IMR-90 (cell line): ENCODE measurements at regions not wholly inside any gene's neighbourhood (a gene's known extent, or its start where the extent isn't known, plus 50 kb on each side); places are given as distances from the start of the nearest gene placed in this dataset.

Source experiments
- ATAC-seq: fragments of 200-7000 bp; cut with Tn5 transposase; 2 replicates; pipeline ENCODE4 v1.9.1; 2020; ENCODE audit warnings: low read depth, mild to moderate bottlenecking, moderate library complexity
- BruUV-seq: library from RNA; stranded (reverse); fragments of 400-500 nt; replicated peaks from 2 replicates; lab custom pipeline; 2021; lab: Mats Ljungman, UMichigan
- CTCF ChIA-PET: fragments of 300-600 bp; formaldehyde crosslinking; extraction: SDS; loops from one replicate; lab custom pipeline; 2021; ENCODE audit warnings: antibody characterized with exemption; lab: Yijun Ruan, JAX
- POLR2A ChIA-PET: fragments of 300-600 bp; sonication (Branson Sonifier 250); formaldehyde crosslinking; loops from one replicate; lab custom pipeline; 2022; ENCODE audit warnings: antibody characterized with exemption; ENCODE audit not compliant: unreplicated experiment; lab: Charles Lee
- DNase-seq: peaks from one replicate; pipeline ENCODE4 v3.0.0; 2013
- H2AFZ ChIP-seq: replicated peaks from 2 replicates; pipeline ENCODE3; 2013; ENCODE audit warnings: low read length, mild to moderate bottlenecking; ENCODE audit not compliant: poor library complexity
- H2AK5ac ChIP-seq: 2 replicates; pipeline ENCODE4 v1.6.1; 2013; ENCODE audit warnings: low read depth, low read length, inconsistent platforms
- H2AK9ac ChIP-seq: replicated peaks from 2 replicates; pipeline ENCODE3; 2013; ENCODE audit warnings: mild to moderate bottlenecking, low read depth, low read length, moderate library complexity; ENCODE audit not compliant: poor library complexity
- H2BK120ac ChIP-seq: 2 replicates; pipeline ENCODE4 v1.6.1; 2013; ENCODE audit warnings: low read depth, low read length, inconsistent platforms
- H2BK15ac ChIP-seq: 3 replicates; pipeline ENCODE4 v1.6.1; 2013; ENCODE audit warnings: low read depth, low read length, inconsistent platforms
- H2BK20ac ChIP-seq: 2 replicates; pipeline ENCODE4 v1.6.1; 2013; ENCODE audit warnings: low read depth, mild to moderate bottlenecking, inconsistent platforms, low read length, moderate library complexity
- H2BK5ac ChIP-seq: 2 replicates; pipeline ENCODE4 v1.6.1; 2013; ENCODE audit warnings: mild to moderate bottlenecking, low read depth, low read length, inconsistent platforms; ENCODE audit not compliant: poor library complexity, severe bottlenecking
- H3K14ac ChIP-seq: replicated peaks from 2 replicates; pipeline ENCODE4 v1.6.1; 2013; ENCODE audit warnings: low read depth, low read length, inconsistent platforms
- H3K18ac ChIP-seq: 2 replicates; pipeline ENCODE4 v1.6.1; 2013; ENCODE audit warnings: low read depth, low read length, control low read depth
- H3K23ac ChIP-seq: 2 replicates; pipeline ENCODE4 v1.6.1; 2013; ENCODE audit warnings: low read depth, low read length, inconsistent platforms
- H3K27ac ChIP-seq: 2 replicates; pipeline ENCODE4 v1.5.1; 2013; ENCODE audit warnings: mild to moderate bottlenecking, control low read depth, low read length; ENCODE audit not compliant: insufficient read depth
- H3K27me3 ChIP-seq: 2 replicates; pipeline ENCODE4 v1.6.1; 2013; ENCODE audit warnings: low read length; ENCODE audit not compliant: control insufficient read depth, insufficient read depth
- H3K36me3 ChIP-seq: 2 replicates; pipeline ENCODE4 v1.6.1; 2013; ENCODE audit warnings: low read length, mixed read lengths; ENCODE audit not compliant: control insufficient read depth, insufficient read depth
- H3K4ac ChIP-seq: 2 replicates; pipeline ENCODE4 v1.6.1; 2013; ENCODE audit warnings: low read depth, low read length, inconsistent platforms
- H3K4me1 ChIP-seq: 2 replicates; pipeline ENCODE4 v1.6.1; 2013; ENCODE audit warnings: low read length, mixed read lengths; ENCODE audit not compliant: control insufficient read depth, insufficient read depth
- H3K4me2 ChIP-seq: 2 replicates; pipeline ENCODE4 v1.6.1; 2013; ENCODE audit warnings: low read depth, mild to moderate bottlenecking, control low read depth, low read length, moderate library complexity
- H3K4me3 ChIP-seq: 2 replicates; pipeline ENCODE4 v1.5.1; 2013; ENCODE audit warnings: low read depth, mild to moderate bottlenecking, control low read depth, low read length, moderate library complexity; ENCODE audit not compliant: insufficient read depth
- H3K56ac ChIP-seq: 2 replicates; pipeline ENCODE4 v1.6.1; 2013; ENCODE audit warnings: low read length, inconsistent platforms; ENCODE audit not compliant: insufficient read depth; ENCODE audit errors: extremely low read depth
- H3K79me1 ChIP-seq, 2 experiments: 2 replicates each; pipeline ENCODE4 v1.6.1; 2013; ENCODE audit warnings: low read length in 2 of 2, inconsistent platforms in 1 of 2, low read depth in 1 of 2
- H3K9ac ChIP-seq: 2 replicates; pipeline ENCODE4 v1.6.1; 2013; ENCODE audit warnings: low read depth, low read length, control low read depth
- H3K9me1 ChIP-seq: 2 replicates; pipeline ENCODE4 v1.6.1; 2013; ENCODE audit warnings: low read length, inconsistent platforms; ENCODE audit not compliant: insufficient read depth
- H3K9me3 ChIP-seq: 2 replicates; pipeline ENCODE4 v1.6.1; 2013; ENCODE audit warnings: low read length; ENCODE audit not compliant: control insufficient read depth, insufficient read depth
- H4K20me1 ChIP-seq: 2 replicates; pipeline ENCODE4 v1.6.1; 2013; ENCODE audit warnings: low read length, inconsistent platforms; ENCODE audit not compliant: insufficient read depth
- H4K5ac ChIP-seq: 2 replicates; pipeline ENCODE4 v1.6.1; 2013; ENCODE audit warnings: mild to moderate bottlenecking, low read depth, low read length, control low read depth
- H4K8ac ChIP-seq, 2 experiments: 2 replicates each; pipeline ENCODE4 v1.6.1; 2013; ENCODE audit warnings: low read depth in 2 of 2, low read length in 2 of 2, control low read depth in 1 of 2, inconsistent platforms in 1 of 2
- H4K91ac ChIP-seq: 2 replicates; pipeline ENCODE4 v1.6.1; 2013; ENCODE audit warnings: low read depth, low read length, inconsistent platforms; ENCODE audit not compliant: insufficient read depth
- BHLHE40 ChIP-seq: fragments of 150-350 bp; IDR thresholded peaks from 2 replicates; pipeline ENCODE4 v1.6.1; 2016; ENCODE audit warnings: mild to moderate bottlenecking, low read depth, low read length
- CEBPB ChIP-seq: IDR thresholded peaks from 2 replicates; pipeline ENCODE4 v1.6.1; 2012; ENCODE audit warnings: low read depth, low read length, improper control_type of control experiment
- CHD1 ChIP-seq: IDR thresholded peaks from 2 replicates; pipeline ENCODE4 v1.6.1; 2012; ENCODE audit warnings: low read depth, low read length, improper control_type of control experiment
- CTCF ChIP-seq: conservative IDR thresholded peaks from 2 replicates; pipeline ENCODE4 v1.5.1; 2012; ENCODE audit warnings: mild to moderate bottlenecking, low read depth, low read length, improper control_type of control experiment
- FOS ChIP-seq: fragments of 150-350 bp; IDR thresholded peaks from 2 replicates; pipeline ENCODE4 v1.6.1; 2016; ENCODE audit warnings: low read depth, low read length
- MAFK ChIP-seq: IDR thresholded peaks from 2 replicates; pipeline ENCODE4 v1.6.1; 2012; ENCODE audit warnings: low read depth, low read length, improper control_type of control experiment
- MAZ ChIP-seq: IDR thresholded peaks from 2 replicates; pipeline ENCODE4 v1.6.1; 2012; ENCODE audit warnings: low read depth, mild to moderate bottlenecking, low read length, improper control_type of control experiment, moderate library complexity, borderline replicate concordance
- MXI1 ChIP-seq: IDR thresholded peaks from 2 replicates; pipeline ENCODE4 v1.6.1; 2012; ENCODE audit warnings: low read depth, mild to moderate bottlenecking, low read length, moderate library complexity, borderline replicate concordance
- NFE2L2 ChIP-seq: fragments of 150-350 bp; IDR thresholded peaks from 2 replicates; pipeline ENCODE4 v1.6.1; 2016; ENCODE audit warnings: low read depth, mild to moderate bottlenecking, low read length
- POLR2A ChIP-seq: IDR thresholded peaks from 2 replicates; pipeline ENCODE4 v1.6.1; 2012; ENCODE audit warnings: mild to moderate bottlenecking, low read depth, low read length
- RAD21 ChIP-seq: IDR thresholded peaks from 2 replicates; pipeline ENCODE4 v1.6.1; 2012; ENCODE audit warnings: low read length, improper control_type of control experiment
- RCOR1 ChIP-seq: IDR thresholded peaks from 2 replicates; pipeline ENCODE4 v1.6.1; 2012; ENCODE audit warnings: mild to moderate bottlenecking, low read length, improper control_type of control experiment; ENCODE audit not compliant: insufficient replicate concordance
- RFX5 ChIP-seq: IDR thresholded peaks from 2 replicates; pipeline ENCODE4 v1.8.0; 2012; ENCODE audit warnings: low read depth, mild to moderate bottlenecking, low read length, moderate library complexity
- SMC3 ChIP-seq: fragments of 150-350 bp; IDR thresholded peaks from 2 replicates; pipeline ENCODE4 v1.6.1; 2016; ENCODE audit warnings: low read depth, mild to moderate bottlenecking, antibody characterized with exemption, low read length, moderate library complexity
- WGBS, 2 experiments: methylation state at CpG; one replicate each; pipeline versions ENCODE4 v1.1.5 to v1.1.7; 2013; ENCODE audit warnings: missing lambda C conversion rate in 2 of 2; ENCODE audit not compliant: insufficient read length in 1 of 2; ENCODE audit errors: extremely low coverage in 2 of 2; 5-methylcytosine and 5-hydroxymethylcytosine counted together
- dilution Hi-C: fragments of 300-500 bp; cut with HindIII; formaldehyde crosslinking; loops from one replicate; pipeline ENCODE4 v1.14.3; 2018; ENCODE audit warnings: low sequenced_read_pairs; ENCODE audit not compliant: unreplicated experiment
- in situ Hi-C: fragments of 300-500 bp; cut with MboI; formaldehyde crosslinking; loops from 3 replicates; pipeline ENCODE4 v1.14.3; 2019; ENCODE audit warnings: low sequenced_read_pairs, inconsistent platforms, mixed read lengths
- intact Hi-C: fragments of 100-400 bp; cut with micrococcal nuclease; formaldehyde crosslinking; loops from 2 replicates; pipeline ENCODE4 v1.10.0; 2022
- TF ChIP-seq, protein P1 (sequence below): fragments of 150-350 bp; IDR thresholded peaks from 2 replicates; pipeline ENCODE4 v1.6.1; 2017; ENCODE audit warnings: mild to moderate bottlenecking, antibody characterized with exemption, low read length, low read depth
- TF ChIP-seq, protein P2 (sequence below): fragments of 150-350 bp; IDR thresholded peaks from 2 replicates; pipeline ENCODE4 v1.6.1; 2016; ENCODE audit warnings: low read depth, mild to moderate bottlenecking, low read length, moderate library complexity, borderline replicate concordance

DNA sequence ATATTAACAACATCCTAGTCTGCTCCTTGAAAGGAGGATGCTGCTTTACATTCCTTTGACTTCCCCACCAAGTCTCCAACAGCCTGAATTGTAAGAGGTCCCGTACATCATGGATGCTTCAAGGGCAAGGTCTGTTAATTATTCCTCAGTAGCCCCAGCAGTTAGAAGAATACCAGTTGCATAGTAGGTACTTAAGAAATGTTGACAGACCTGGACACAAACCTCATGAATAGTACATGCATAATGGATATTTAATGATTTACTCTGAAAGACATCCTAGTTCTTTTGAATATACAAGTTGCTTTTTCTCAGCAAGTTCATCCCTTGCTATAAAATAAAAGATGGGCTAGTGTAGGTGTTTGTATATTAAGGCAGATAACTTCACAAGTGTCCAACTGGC is 112.1 kb upstream of the DPYD start:
- dilution Hi-C loops = no loop called here
- DNase-seq = no peak

More for the DNA sequence above, 112.1 kb upstream of the DPYD start:
- Histone ChIP-seq H3K36me3 (no peaks in the 10 kb centered on the region), H2AK5ac (no peak overlapping the region), H3K4ac (no peak overlapping the region), H3K4me1 (peaks cover 6% of the 10 kb centered on the region), H3K27me3 (no peaks in the 10 kb centered on the region), H3K23ac (no peak overlapping the region; the same call in 1 of the 2 replicates), H3K4me2 (no peak overlapping the region), H3K9me3 (no peaks in the 10 kb centered on the region), H3K18ac (no peak overlapping the region), H4K20me1 (no peaks in the 10 kb centered on the region), H2BK5ac (no peak overlapping the region), H4K91ac (no peak overlapping the region), H2AFZ (no peak overlapping the region), H3K9ac (no peak overlapping the region), H3K27ac (no peak overlapping the region), H2BK20ac (no peak overlapping the region), H4K5ac (no peak overlapping the region), H4K8ac (no peak overlapping the region), H3K56ac (no peak overlapping the region), H2BK15ac (no peak overlapping the region), H2AK9ac (no peak overlapping the region), H3K79me1 (peaks cover 8 to 22% of the 10 kb centered on the region in 2 experiments; a peak in 3 of 4 replicates), H3K14ac (no peak overlapping the region; the same call in 1 of the 2 replicates), H3K9me1 (no peaks in the 10 kb centered on the region), H3K4me3 (no peak overlapping the region), H2BK120ac (no peak overlapping the region)
- CTCF ChIA-PET = no interaction called here
- TF ChIP-seq CHD1 = no peak
- no peak for TF ChIP-seq MXI1
- TF ChIP-seq MAZ = no peak
- no peak for TF ChIP-seq RAD21
- TF ChIP-seq BHLHE40 = no peak
- TF ChIP-seq NFE2L2 = no peak
- no peak for TF ChIP-seq MAFK
- no peak for TF ChIP-seq RFX5
- no peak for TF ChIP-seq POLR2A
- TF ChIP-seq SMC3 = no peak
- no peak for TF ChIP-seq CTCF
- no peak for TF ChIP-seq FOS
- TF ChIP-seq, protein P1, sequence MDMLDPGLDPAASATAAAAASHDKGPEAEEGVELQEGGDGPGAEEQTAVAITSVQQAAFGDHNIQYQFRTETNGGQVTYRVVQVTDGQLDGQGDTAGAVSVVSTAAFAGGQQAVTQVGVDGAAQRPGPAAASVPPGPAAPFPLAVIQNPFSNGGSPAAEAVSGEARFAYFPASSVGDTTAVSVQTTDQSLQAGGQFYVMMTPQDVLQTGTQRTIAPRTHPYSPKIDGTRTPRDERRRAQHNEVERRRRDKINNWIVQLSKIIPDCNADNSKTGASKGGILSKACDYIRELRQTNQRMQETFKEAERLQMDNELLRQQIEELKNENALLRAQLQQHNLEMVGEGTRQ = no peak
- TF ChIP-seq CEBPB = no peak
- TF ChIP-seq RCOR1 = no peak
- TF ChIP-seq, protein P2, sequence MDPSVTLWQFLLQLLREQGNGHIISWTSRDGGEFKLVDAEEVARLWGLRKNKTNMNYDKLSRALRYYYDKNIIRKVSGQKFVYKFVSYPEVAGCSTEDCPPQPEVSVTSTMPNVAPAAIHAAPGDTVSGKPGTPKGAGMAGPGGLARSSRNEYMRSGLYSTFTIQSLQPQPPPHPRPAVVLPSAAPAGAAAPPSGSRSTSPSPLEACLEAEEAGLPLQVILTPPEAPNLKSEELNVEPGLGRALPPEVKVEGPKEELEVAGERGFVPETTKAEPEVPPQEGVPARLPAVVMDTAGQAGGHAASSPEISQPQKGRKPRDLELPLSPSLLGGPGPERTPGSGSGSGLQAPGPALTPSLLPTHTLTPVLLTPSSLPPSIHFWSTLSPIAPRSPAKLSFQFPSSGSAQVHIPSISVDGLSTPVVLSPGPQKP = no peak
- intact Hi-C loops (no loop called here), in situ Hi-C loops (no loop called here)
- no peak for ATAC-seq
- no CpG with 5 or more reads among the region's 1 CpG for WGBS, 2 experiments
- no TSS peak for BruUV-seq
- POLR2A ChIA-PET = no interaction called here
